ENCODE measurements at regions not wholly inside any gene's neighbourhood (a gene's known extent, or its start where the extent isn't known, plus 50 kb on each side); places are given as distances from the start of the nearest gene placed in this dataset.

- H3K36me3 ChIP-seq (ENCODE audit: control insufficient read depth, insufficient read depth, low read length) = no peaks in the 10 kb centered on the region
- no peak for DNase-seq
- no TSS peak for BruUV-seq (replicated peaks)
- ChIA-PET CTCF (no interaction called here), POLR2A (no interaction called here)
- Mint-ChIP-seq H3K27ac (ENCODE audit: unreplicated experiment) (no peak overlapping the region), H3K27me3 (ENCODE audit: insufficient read depth, unreplicated experiment) (no peaks in the 10 kb centered on the region), H3K36me3 (ENCODE audit: insufficient read depth, unreplicated experiment) (no peaks in the 10 kb centered on the region), H3K4me1 (ENCODE audit: low read depth, unreplicated experiment) (peaks cover 25% of the 10 kb centered on the region), H3K4me3 (ENCODE audit: unreplicated experiment) (no peak overlapping the region), H3K9me3 (ENCODE audit: unreplicated experiment) (no peaks in the 10 kb centered on the region)
- H3K4me1 ChIP-seq = peaks cover 67% of the 10 kb centered on the region
- TF ChIP-seq CTCF (IDR thresholded peaks at IDR 0.05; ENCODE audit: insufficient read depth in 1 of 2, low read depth in 1 of 2, low read length in 1 of 2, severe bottlenecking in 1 of 2, unreplicated experiment in 1 of 2) = no peak
- no peak overlapping the region for H3K4me3 ChIP-seq (ENCODE audit: low read depth, low read length)
- intact Hi-C loops (cut with micrococcal nuclease; ENCODE audit: unreplicated experiment) = loop anchor here (5.0 kb wide), 1 partner anchor 898 kb away; no protein-coding TSS in a partner anchor
- no peaks in the 10 kb centered on the region for H3K9me3 ChIP-seq
- no peaks in the 10 kb centered on the region for H3K27me3 ChIP-seq (replicated peaks; ENCODE audit: control insufficient read depth, insufficient read depth, low read length)
These were observed 99.4 kb upstream of the LPP start for GRCh38 chr3:188054541-188054940.

GRCh38 chr3:188055388-188055787 is 98.6 kb upstream of the LPP start:
- peaks cover 28% of the 10 kb centered on the region for H3K4me1 Mint-ChIP-seq (ENCODE audit: low read depth, unreplicated experiment)
- CTCF ChIA-PET = no interaction called here
- no peak overlapping the region for H3K4me3 Mint-ChIP-seq (ENCODE audit: unreplicated experiment)

GRCh38 chr3:188057124-188057523 is 96.8 kb upstream of the LPP start:
- H3K9me3 ChIP-seq = no peaks in the 10 kb centered on the region
- no peaks in the 10 kb centered on the region for H3K27me3 ChIP-seq (replicated peaks; ENCODE audit: control insufficient read depth, insufficient read depth, low read length)
- DNase-seq = no peak
- no peaks in the 10 kb centered on the region for H3K9me3 Mint-ChIP-seq (ENCODE audit: unreplicated experiment)
- no peak for TF ChIP-seq CTCF (IDR thresholded peaks at IDR 0.05; ENCODE audit: insufficient read depth in 1 of 2, low read depth in 1 of 2, low read length in 1 of 2, severe bottlenecking in 1 of 2, unreplicated experiment in 1 of 2)
- H3K36me3 ChIP-seq (ENCODE audit: control insufficient read depth, insufficient read depth, low read length) = no peaks in the 10 kb centered on the region
- peaks cover 22% of the 10 kb centered on the region for H3K4me1 Mint-ChIP-seq (ENCODE audit: low read depth, unreplicated experiment)
- no TSS peak for BruUV-seq (replicated peaks)
- intact Hi-C loops (cut with micrococcal nuclease; ENCODE audit: unreplicated experiment) = no loop called here
- H3K27ac Mint-ChIP-seq (ENCODE audit: unreplicated experiment) = no peak overlapping the region
- CTCF ChIA-PET = interaction anchor here (0.6 kb wide), 1 partner anchor 897 kb away, joined by 6 read pairs; no protein-coding TSS in a partner anchor
- H3K27me3 Mint-ChIP-seq (ENCODE audit: insufficient read depth, unreplicated experiment) = no peaks in the 10 kb centered on the region
- H3K4me3 ChIP-seq (ENCODE audit: low read depth, low read length) = no peak overlapping the region
- POLR2A ChIA-PET = no interaction called here
- no peaks in the 10 kb centered on the region for H3K36me3 Mint-ChIP-seq (ENCODE audit: insufficient read depth, unreplicated experiment)
- no peak overlapping the region for H3K4me3 Mint-ChIP-seq (ENCODE audit: unreplicated experiment)
- H3K4me1 ChIP-seq = peaks cover 76% of the 10 kb centered on the region

More at GRCh38 chr3:188055388-188055787, 98.6 kb upstream of the LPP start:
- POLR2A ChIA-PET = no interaction called here
- Mint-ChIP-seq H3K27ac (ENCODE audit: unreplicated experiment) (no peak overlapping the region), H3K36me3 (ENCODE audit: insufficient read depth, unreplicated experiment) (no peaks in the 10 kb centered on the region), H3K27me3 (ENCODE audit: insufficient read depth, unreplicated experiment) (no peaks in the 10 kb centered on the region), H3K9me3 (ENCODE audit: unreplicated experiment) (no peaks in the 10 kb centered on the region)
- H3K4me1 ChIP-seq = peaks cover 73% of the 10 kb centered on the region
- TF ChIP-seq CTCF (IDR thresholded peaks at IDR 0.05; ENCODE audit: insufficient read depth in 1 of 2, low read depth in 1 of 2, low read length in 1 of 2, severe bottlenecking in 1 of 2, unreplicated experiment in 1 of 2) = no peak
- BruUV-seq (replicated peaks) = no TSS peak
- DNase-seq = no peak
- H3K9me3 ChIP-seq = no peaks in the 10 kb centered on the region
- H3K4me3 ChIP-seq (ENCODE audit: low read depth, low read length) = no peak overlapping the region
- H3K36me3 ChIP-seq (ENCODE audit: control insufficient read depth, insufficient read depth, low read length) = no peaks in the 10 kb centered on the region
- intact Hi-C loops (cut with micrococcal nuclease; ENCODE audit: unreplicated experiment) = no loop called here
- no peaks in the 10 kb centered on the region for H3K27me3 ChIP-seq (replicated peaks; ENCODE audit: control insufficient read depth, insufficient read depth, low read length)

Measured in Caco-2 (cell line).